ENCODE measurements at regions not wholly inside any gene's neighbourhood (a gene's known extent, or its start where the extent isn't known, plus 50 kb on each side); places are given as distances from the start of the nearest gene placed in this dataset.

- intact Hi-C loops (cut with micrococcal nuclease; ENCODE audit: unreplicated experiment): no loop called here
- Mint-ChIP-seq H3K27ac (ENCODE audit: unreplicated experiment) (no peak overlapping the region), H3K27me3 (ENCODE audit: unreplicated experiment) (peaks cover 97% of the 10 kb centered on the region), H3K9me3 (ENCODE audit: low read depth, unreplicated experiment) (no peaks in the 10 kb centered on the region), H3K36me3 (ENCODE audit: insufficient read depth, unreplicated experiment) (no peaks in the 10 kb centered on the region), H3K4me1 (ENCODE audit: low read depth, unreplicated experiment) (no peaks in the 10 kb centered on the region), H3K4me3 (ENCODE audit: low read depth, unreplicated experiment) (no peak overlapping the region)
- TF ChIP-seq, protein P1, sequence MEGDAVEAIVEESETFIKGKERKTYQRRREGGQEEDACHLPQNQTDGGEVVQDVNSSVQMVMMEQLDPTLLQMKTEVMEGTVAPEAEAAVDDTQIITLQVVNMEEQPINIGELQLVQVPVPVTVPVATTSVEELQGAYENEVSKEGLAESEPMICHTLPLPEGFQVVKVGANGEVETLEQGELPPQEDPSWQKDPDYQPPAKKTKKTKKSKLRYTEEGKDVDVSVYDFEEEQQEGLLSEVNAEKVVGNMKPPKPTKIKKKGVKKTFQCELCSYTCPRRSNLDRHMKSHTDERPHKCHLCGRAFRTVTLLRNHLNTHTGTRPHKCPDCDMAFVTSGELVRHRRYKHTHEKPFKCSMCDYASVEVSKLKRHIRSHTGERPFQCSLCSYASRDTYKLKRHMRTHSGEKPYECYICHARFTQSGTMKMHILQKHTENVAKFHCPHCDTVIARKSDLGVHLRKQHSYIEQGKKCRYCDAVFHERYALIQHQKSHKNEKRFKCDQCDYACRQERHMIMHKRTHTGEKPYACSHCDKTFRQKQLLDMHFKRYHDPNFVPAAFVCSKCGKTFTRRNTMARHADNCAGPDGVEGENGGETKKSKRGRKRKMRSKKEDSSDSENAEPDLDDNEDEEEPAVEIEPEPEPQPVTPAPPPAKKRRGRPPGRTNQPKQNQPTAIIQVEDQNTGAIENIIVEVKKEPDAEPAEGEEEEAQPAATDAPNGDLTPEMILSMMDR (IDR thresholded peaks at IDR 0.05; ENCODE audit: unreplicated experiment): no peak
- no peak for DNase-seq
- CTCF ChIA-PET: no interaction called here
- no TSS peak for BruUV-seq (replicated peaks)
Measured at GRCh38 chr16:50997679-50998078, 153.4 kb downstream of the SALL1 start.

GRCh38 chr16:50996830-50997186 lies 154.3 kb downstream of the SALL1 start:
- H3K4me1 Mint-ChIP-seq (ENCODE audit: low read depth, unreplicated experiment): no peaks in the 10 kb centered on the region
- TF ChIP-seq, protein P1 (IDR thresholded peaks at IDR 0.05; ENCODE audit: unreplicated experiment): no peak
- no peak overlapping the region for H3K27ac Mint-ChIP-seq (ENCODE audit: unreplicated experiment)
- no peaks in the 10 kb centered on the region for H3K9me3 Mint-ChIP-seq (ENCODE audit: low read depth, unreplicated experiment)
- no peak for DNase-seq
- no peaks in the 10 kb centered on the region for H3K36me3 Mint-ChIP-seq (ENCODE audit: insufficient read depth, unreplicated experiment)
- H3K4me3 Mint-ChIP-seq (ENCODE audit: low read depth, unreplicated experiment): no peak overlapping the region
- CTCF ChIA-PET: no interaction called here
- peaks cover 89% of the 10 kb centered on the region for H3K27me3 Mint-ChIP-seq (ENCODE audit: unreplicated experiment)
- no TSS peak for BruUV-seq (replicated peaks)
- intact Hi-C loops (cut with micrococcal nuclease; ENCODE audit: unreplicated experiment): no loop called here

GRCh38 chr16:50996166-50996829 lies 154.8 kb downstream of the SALL1 start:
- no peaks in the 10 kb centered on the region for H3K4me1 Mint-ChIP-seq (ENCODE audit: low read depth, unreplicated experiment)
- H3K4me3 Mint-ChIP-seq (ENCODE audit: low read depth, unreplicated experiment): no peak overlapping the region
- BruUV-seq (replicated peaks): no TSS peak
- TF ChIP-seq, protein P1 (IDR thresholded peaks at IDR 0.05; ENCODE audit: unreplicated experiment): no peak
- H3K27me3 Mint-ChIP-seq (ENCODE audit: unreplicated experiment): peaks cover 84% of the 10 kb centered on the region
- intact Hi-C loops (cut with micrococcal nuclease; ENCODE audit: unreplicated experiment): no loop called here
- H3K36me3 Mint-ChIP-seq (ENCODE audit: insufficient read depth, unreplicated experiment): no peaks in the 10 kb centered on the region
- H3K9me3 Mint-ChIP-seq (ENCODE audit: low read depth, unreplicated experiment): no peaks in the 10 kb centered on the region
- H3K27ac Mint-ChIP-seq (ENCODE audit: unreplicated experiment): no peak overlapping the region
- no peak for DNase-seq
- CTCF ChIA-PET: no interaction called here

DNA sequence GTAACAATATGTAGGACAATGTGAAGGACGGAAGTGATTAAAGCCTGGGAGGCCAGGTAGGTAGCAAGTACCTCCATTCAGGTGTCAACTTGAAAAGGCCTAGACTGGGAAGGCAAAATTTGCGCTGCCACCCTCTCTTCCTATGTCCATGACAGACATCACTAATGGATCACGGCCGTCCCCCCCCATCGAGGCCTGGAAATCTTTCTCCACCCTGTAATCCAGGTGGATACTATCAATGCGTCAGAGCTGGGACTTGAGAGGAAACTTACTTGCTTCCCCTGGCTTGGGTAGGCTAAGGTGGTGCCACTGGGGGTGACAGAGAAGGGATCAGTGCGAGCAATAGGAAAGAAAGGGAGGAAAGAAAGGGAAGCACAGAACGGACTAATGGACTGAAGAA lies 156.1 kb downstream of the SALL1 start:
- no peak overlapping the region for H3K4me3 Mint-ChIP-seq (ENCODE audit: low read depth, unreplicated experiment)
- CTCF ChIA-PET: no interaction called here
- intact Hi-C loops (cut with micrococcal nuclease; ENCODE audit: unreplicated experiment): no loop called here
- no peak overlapping the region for H3K27ac Mint-ChIP-seq (ENCODE audit: unreplicated experiment)
- no peaks in the 10 kb centered on the region for H3K4me1 Mint-ChIP-seq (ENCODE audit: low read depth, unreplicated experiment)
- TF ChIP-seq, protein P1 (IDR thresholded peaks at IDR 0.05; ENCODE audit: unreplicated experiment): no peak
- no TSS peak for BruUV-seq (replicated peaks)
- no peak for DNase-seq
- no peaks in the 10 kb centered on the region for H3K36me3 Mint-ChIP-seq (ENCODE audit: insufficient read depth, unreplicated experiment)
- peaks cover 78% of the 10 kb centered on the region for H3K27me3 Mint-ChIP-seq (ENCODE audit: unreplicated experiment)
- no peaks in the 10 kb centered on the region for H3K9me3 Mint-ChIP-seq (ENCODE audit: low read depth, unreplicated experiment)
